Fibroblast of villous mesenchyme (primary cell): ENCODE measurements at regions not wholly inside any gene's neighbourhood (a gene's known extent, or its start where the extent isn't known, plus 50 kb on each side); places are given as distances from the start of the nearest gene placed in this dataset.
"Not testable (repeated sequence)": the region's sequence is repeated elsewhere in the genome, so short reads cannot be mapped to it uniquely, and the experiment has no call there.

ENCODE experiments used
- DNase-seq: peaks from one replicate; pipeline ENCODE4 v3.0.0-alpha.2; 2010; ENCODE audit warnings: low read depth
- H3K4me3 ChIP-seq: 2 replicates; pipeline ENCODE4 v1.5.1; 2011; ENCODE audit warnings: low read depth, mild to moderate bottlenecking, low read length
- TF ChIP-seq, protein P1 (sequence below): IDR thresholded peaks from 2 replicates; pipeline ENCODE4 v1.5.1; 2012; ENCODE audit warnings: low read depth, mild to moderate bottlenecking, low read length; ENCODE audit not compliant: insufficient read depth

DNA sequence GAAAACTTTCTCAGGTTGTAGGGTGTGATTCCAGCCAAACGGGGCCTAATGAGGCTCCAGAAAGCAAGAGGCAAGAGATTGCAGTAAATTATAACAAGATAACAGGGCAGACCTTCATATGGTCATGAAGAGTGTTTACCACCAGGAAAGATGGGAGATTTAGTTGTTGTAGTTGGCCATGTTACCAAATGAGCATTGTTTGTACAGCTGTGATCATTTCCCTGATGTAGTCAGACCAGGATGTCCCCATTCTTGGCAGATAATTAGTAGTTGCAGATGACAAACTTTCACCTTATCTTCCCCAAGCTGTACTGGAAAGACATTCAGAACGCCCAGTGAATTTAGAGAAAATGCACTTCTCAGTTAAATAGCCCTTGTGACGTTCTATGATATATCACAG, 630.8 kb downstream of the ANKRD7 start:
- no peak overlapping the region for H3K4me3 ChIP-seq
- no peak for DNase-seq
- TF ChIP-seq, protein P1, sequence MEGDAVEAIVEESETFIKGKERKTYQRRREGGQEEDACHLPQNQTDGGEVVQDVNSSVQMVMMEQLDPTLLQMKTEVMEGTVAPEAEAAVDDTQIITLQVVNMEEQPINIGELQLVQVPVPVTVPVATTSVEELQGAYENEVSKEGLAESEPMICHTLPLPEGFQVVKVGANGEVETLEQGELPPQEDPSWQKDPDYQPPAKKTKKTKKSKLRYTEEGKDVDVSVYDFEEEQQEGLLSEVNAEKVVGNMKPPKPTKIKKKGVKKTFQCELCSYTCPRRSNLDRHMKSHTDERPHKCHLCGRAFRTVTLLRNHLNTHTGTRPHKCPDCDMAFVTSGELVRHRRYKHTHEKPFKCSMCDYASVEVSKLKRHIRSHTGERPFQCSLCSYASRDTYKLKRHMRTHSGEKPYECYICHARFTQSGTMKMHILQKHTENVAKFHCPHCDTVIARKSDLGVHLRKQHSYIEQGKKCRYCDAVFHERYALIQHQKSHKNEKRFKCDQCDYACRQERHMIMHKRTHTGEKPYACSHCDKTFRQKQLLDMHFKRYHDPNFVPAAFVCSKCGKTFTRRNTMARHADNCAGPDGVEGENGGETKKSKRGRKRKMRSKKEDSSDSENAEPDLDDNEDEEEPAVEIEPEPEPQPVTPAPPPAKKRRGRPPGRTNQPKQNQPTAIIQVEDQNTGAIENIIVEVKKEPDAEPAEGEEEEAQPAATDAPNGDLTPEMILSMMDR: no peak

DNA sequence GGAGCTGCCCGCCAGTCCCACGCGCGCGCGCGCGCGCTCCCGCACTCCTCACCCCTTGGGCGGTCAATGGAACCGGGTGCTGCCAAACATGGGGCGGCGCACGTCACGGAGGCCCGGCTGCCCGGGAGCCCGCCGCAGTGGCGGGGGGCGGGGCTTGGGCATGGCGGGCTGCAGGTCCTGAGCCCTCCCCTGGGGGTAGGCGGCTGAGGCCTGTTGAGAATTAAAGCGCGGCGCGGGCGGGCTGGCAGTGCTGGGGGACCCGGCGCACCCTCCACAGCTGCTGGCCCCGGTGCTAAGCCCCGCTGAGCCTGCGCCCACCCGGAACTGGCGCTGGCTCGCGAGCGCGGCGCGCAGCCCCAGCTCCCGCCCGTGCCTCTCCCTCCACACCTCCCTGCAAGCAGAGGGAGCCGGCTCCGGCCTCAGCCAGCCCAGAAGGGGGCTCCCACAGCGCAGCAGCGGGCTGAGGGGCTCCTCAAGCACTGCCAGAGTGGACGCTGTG, 634.2 kb downstream of the ANKRD7 start:
- DNase-seq: no peak
- H3K4me3 ChIP-seq: no peak overlapping the region
- TF ChIP-seq, protein P1: no peak

DNA sequence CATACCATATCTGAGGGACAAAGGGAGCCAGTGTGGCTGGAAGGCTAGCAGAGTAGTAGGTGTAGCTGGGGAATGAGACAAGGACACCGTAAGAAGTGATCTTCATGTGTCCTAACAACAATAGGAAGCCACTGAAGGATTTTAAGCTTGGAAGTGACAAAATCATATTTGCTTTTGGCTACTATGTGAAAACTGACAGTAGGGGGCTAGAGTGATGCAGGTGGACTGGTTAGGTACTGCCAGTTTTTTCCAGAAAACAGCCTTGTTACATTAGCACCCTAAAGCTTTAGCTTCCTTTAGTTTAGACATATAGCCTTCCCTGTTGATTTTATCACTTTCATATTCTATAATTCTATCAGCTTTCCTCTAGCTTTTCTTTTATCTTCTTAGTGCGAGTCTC, 637.1 kb downstream of the ANKRD7 start:
- no peak for DNase-seq
- no peak overlapping the region for H3K4me3 ChIP-seq
- TF ChIP-seq, protein P1: no peak

DNA sequence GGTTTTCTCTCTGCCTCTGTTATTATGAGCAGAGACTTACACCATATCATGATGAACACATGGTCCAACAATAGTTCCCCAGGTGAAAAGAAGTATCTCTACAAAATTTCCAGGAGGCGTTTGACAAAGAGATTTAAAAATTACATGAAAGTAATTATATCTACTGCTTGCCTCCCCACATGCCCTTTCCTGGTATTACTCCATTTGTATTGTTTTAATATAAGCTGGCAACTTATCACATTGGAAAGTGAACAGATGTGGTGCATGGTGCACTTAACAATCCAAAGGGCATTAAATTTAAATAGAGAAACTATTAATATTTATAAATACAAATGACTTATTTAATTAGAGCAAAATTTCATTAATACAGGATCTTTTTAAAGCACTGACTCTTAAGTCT, 638.2 kb downstream of the ANKRD7 start:
- no peak overlapping the region for H3K4me3 ChIP-seq
- TF ChIP-seq, protein P1: no peak
- DNase-seq: no peak

DNA sequence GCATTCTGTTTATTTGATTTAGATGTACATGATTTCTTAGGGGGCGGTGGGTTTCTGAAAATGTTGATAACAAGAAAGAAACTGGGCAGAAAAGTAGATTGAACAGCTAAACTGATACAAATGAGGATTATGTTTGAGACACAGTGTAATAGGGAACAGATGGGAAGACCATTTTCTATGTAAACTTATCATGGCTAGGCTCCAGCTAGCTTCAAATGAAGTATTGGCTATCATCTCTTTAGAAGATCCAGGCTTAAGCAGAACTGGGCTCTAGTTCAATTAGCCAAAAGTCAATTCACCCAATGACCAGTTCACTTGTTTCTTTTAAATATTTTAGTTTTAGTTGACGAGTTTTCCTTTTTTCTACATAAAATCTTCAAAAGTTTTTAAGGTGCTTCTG, 639.5 kb downstream of the ANKRD7 start:
- TF ChIP-seq, protein P1: no peak
- DNase-seq: no peak
- no peak overlapping the region for H3K4me3 ChIP-seq

DNA sequence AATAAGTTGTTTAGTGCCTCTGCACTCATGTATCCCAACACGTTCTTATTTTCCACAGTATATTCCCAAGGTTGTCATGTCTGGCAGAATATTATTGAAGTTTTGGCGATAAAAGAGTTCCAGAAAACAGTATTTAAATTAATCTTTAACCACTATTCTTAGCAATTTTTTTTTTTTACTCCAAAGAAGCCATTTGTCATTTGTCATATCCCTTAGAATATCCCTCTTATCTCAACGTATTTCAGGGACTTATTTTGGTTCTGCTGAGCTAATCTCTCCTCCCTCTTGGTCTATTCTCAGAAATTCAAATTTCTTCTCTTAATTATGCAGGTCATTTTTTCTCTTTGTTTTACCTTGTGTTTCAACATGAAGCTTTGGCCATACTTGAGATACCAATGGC, 643.4 kb downstream of the ANKRD7 start:
- DNase-seq: no peak
- TF ChIP-seq, protein P1: no peak
- no peak overlapping the region for H3K4me3 ChIP-seq

DNA sequence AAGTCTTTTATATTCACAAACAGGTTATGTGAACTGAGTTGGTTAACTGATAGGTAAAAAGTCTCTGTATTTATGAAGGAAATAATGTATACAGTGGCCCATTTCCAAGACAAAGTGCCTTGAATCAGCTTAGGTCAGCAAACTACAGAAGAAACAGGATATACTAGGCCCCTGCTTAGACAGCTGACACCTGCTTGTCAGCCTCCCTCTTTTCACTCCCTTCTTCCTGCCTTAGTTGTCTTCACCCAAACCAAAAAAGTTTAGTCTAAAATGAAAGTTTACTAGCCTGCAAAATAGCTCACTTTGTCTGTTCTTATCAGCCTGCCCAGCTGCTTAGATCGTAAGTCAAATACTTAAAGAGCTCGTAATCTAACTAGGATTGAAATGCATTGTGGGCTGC, 644.6 kb downstream of the ANKRD7 start:
- not testable (repeated sequence) for DNase-seq, H3K4me3 ChIP-seq
